ENCODE measurements at regions not wholly inside any gene's neighbourhood (a gene's known extent, or its start where the extent isn't known, plus 50 kb on each side); places are given as distances from the start of the nearest gene placed in this dataset.

DNA sequence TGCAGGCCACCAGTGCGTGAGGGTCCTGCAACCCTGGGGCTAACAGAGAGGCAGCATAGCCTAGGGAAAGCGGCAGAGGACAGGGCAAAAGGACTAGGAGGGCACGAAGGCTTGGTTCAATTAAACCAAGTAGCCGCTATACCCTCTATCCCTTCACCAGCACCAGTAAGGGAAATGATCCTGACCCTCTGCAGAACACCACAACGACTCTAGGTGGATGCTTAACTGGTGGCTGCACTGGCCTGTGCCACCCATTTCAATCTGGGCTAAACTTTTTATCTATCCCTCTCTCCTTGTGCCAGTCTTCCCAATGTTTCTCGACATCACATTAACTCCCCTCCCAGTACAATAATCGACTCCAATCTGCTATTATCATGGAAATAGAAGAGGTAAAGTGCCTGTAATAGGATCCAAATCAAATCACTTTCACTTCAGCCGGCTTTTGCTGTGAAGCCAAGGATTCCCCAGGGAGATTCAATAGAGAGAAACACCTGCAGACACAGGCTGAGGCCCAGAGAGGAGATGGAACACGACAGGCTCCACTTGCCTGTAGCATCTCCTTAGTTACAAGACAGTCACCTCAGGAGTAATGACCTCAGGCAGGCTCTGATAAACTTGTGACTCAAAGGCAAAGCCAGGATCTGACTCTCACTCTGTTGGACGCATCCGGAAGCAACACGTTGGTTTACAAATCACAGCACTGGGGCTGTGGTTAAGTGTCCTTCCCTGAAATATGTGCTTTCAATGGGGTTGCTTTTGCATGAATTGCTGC lies 791.6 kb upstream of the ARRDC4 start (continued):
- TF ChIP-seq, protein P1, sequence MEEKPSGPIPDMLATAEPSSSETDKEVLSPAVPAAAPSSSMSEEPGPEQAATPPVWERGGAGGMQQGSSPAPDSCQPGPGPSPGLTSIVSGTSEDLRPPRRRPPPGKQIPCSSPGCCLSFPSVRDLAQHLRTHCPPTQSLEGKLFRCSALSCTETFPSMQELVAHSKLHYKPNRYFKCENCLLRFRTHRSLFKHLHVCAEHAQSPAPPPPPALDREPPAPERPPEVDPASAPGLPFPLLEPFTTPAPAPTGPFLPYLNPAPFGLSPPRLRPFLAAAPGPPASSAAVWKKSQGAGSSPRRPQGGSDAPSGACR (CRISPR knock-in tag; IDR thresholded peaks at IDR 0.05), result no peak
- TF ChIP-seq TFE3 (CRISPR knock-in tag; IDR thresholded peaks at IDR 0.05) (no peak), ZFP36 (IDR thresholded peaks at IDR 0.05; ENCODE audit: borderline replicate concordance, low read depth, low read length, partially characterized antibody) (no peak), ZNF768 (CRISPR knock-in tag; IDR thresholded peaks at IDR 0.05) (no peak), MAF1 (CRISPR knock-in tag; IDR thresholded peaks at IDR 0.05; ENCODE audit: borderline replicate concordance) (no peak), HDAC1 (CRISPR knock-in tag; IDR thresholded peaks at IDR 0.05) (no peak)

DNA sequence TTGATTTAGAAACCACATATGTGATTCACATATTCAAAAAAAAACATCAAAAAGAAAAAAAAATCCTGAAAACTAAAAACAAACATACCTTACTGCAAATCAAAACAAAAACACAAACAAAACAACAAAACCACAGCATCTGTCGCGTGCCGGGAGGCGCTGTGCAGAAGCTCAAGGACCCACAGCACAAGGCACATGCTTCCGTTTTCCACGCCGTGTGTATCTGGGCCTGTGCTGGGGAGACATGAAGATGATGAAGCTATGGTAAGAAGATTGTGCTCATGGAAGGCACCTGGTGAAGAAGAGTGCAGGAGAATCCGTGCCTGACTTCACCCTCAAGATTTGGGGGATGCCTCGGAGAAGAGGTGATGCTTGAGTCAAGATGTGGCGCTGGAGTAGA lies 788.9 kb upstream of the ARRDC4 start:
- H3K27me3 ChIP-seq (ENCODE audit: control insufficient read depth in 1 of 2, insufficient read depth in 2 of 2, low read length in 2 of 2), result no peaks in the 10 kb centered on the region
- FAIRE-seq, result no peak
- ChIA-PET CTCF (ENCODE audit: low intra/inter-chr PET ratio, low total read pairs) (no interaction called here), POLR2A (no interaction called here)
- BruUV-seq (replicated peaks), result no TSS peak
- no peak overlapping the region for H3K4me3 ChIP-seq (replicated peaks in 1 of 3; ENCODE audit: insufficient read depth in 1 of 3, low read depth in 2 of 3, low read length in 3 of 3)
- no peaks in the 10 kb centered on the region for H3K36me3 ChIP-seq (replicated peaks in 1 of 2; ENCODE audit: control insufficient read depth in 1 of 2, insufficient read depth in 2 of 2, low read length in 2 of 2)
- H2AFZ ChIP-seq (ENCODE audit: low read length), result no peak overlapping the region
- H3K4me1 ChIP-seq (ENCODE audit: insufficient read depth, low read length), result no peaks in the 10 kb centered on the region
- H3K79me2 ChIP-seq (ENCODE audit: insufficient read depth, low read length), result no peaks in the 10 kb centered on the region
- in situ Hi-C loops (cut with HindIII; ENCODE audit: extremely low pct_ligation_motif_present, low pct_unique_long_range_greater_than_20kb), result no loop called here
- DNase-seq (ENCODE audit: low spot score), result no peak
- intact Hi-C loops (cut with micrococcal nuclease; ENCODE audit: unreplicated experiment), result no loop called here
- peaks cover 59% of the 10 kb centered on the region for H3K9me3 ChIP-seq (ENCODE audit: low read length)
- no peak overlapping the region for H3K27ac ChIP-seq (ENCODE audit: extremely low read length, insufficient read depth, low read length)
- no peak for ATAC-seq
- 38% methylated on average over 10 of the region's 10 CpGs for WGBS (ENCODE audit: low lambda C conversion rate)
- H3K9ac ChIP-seq (ENCODE audit: insufficient read depth, low read depth, low read length), result no peak overlapping the region
- H4K20me1 ChIP-seq (ENCODE audit: insufficient read depth, low read length), result no peaks in the 10 kb centered on the region
- no peak for TF ChIP-seq SRSF4 (IDR thresholded peaks at IDR 0.05; ENCODE audit: low read depth, low read length, poor library complexity, severe bottlenecking)
- H3K4me2 ChIP-seq (ENCODE audit: low read depth, low read length), result no peak overlapping the region

All from HepG2 (cell line).